ENCODE measurements at regions not wholly inside any gene's neighbourhood (a gene's known extent, or its start where the extent isn't known, plus 50 kb on each side); places are given as distances from the start of the nearest gene placed in this dataset.
A peak's percentile ranks its signal among the peaks of the same experiment; 100 is the strongest.
"Not testable (repeated sequence)": the region's sequence is repeated elsewhere in the genome, so short reads cannot be mapped to it uniquely, and the experiment has no call there.

DNA sequence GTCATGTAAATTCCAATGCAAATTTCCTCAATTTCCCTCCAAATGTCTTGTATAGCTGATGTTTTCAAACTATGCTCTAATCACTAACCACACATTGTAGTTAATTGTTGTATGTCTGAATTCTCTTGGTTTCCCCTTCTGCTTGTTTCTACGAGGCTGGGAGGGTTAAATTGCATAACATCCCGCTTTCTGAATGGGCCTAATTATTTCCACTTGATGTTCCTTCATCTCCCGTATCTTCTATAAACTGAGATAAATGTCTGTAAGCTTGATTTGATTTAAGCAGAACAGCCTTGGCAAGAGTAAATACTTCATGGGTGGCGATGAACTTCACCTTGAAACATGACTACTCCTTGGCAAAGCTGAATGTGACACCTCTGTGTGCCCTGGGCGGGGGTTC, 72.2 kb downstream of the SERINC2 start:
- DNase-seq (ENCODE audit: low read depth in 2 of 2) = no peak
- no peak overlapping the region for H3K4me3 ChIP-seq (replicated peaks in 1 of 2; ENCODE audit: low read depth in 2 of 2, low read length in 2 of 2)
- TF ChIP-seq, protein P1, sequence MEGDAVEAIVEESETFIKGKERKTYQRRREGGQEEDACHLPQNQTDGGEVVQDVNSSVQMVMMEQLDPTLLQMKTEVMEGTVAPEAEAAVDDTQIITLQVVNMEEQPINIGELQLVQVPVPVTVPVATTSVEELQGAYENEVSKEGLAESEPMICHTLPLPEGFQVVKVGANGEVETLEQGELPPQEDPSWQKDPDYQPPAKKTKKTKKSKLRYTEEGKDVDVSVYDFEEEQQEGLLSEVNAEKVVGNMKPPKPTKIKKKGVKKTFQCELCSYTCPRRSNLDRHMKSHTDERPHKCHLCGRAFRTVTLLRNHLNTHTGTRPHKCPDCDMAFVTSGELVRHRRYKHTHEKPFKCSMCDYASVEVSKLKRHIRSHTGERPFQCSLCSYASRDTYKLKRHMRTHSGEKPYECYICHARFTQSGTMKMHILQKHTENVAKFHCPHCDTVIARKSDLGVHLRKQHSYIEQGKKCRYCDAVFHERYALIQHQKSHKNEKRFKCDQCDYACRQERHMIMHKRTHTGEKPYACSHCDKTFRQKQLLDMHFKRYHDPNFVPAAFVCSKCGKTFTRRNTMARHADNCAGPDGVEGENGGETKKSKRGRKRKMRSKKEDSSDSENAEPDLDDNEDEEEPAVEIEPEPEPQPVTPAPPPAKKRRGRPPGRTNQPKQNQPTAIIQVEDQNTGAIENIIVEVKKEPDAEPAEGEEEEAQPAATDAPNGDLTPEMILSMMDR (IDR thresholded peaks at IDR 0.05; ENCODE audit: low read depth, low read length) = no peak

DNA sequence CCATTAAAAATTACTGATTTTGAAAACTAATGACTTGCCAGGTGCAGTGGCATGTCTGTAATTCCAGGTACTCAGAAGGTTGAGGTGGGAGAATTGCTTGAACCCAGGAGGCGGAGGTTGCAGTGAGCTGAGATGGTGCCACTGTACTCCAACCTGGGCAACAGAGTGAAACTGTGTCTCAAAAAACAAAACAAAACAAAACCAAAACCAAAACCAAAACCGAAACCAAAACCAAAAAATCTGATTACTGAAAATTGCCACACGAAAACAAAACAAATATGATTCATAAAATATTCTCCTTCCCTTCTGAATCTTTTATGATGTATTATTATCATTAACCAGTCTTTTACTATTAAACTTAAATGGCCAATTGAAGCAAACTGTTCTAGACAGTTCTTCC, 74.1 kb downstream of the SERINC2 start:
- TF ChIP-seq, protein P1 (IDR thresholded peaks at IDR 0.05; ENCODE audit: low read depth, low read length) = no peak
- DNase-seq (ENCODE audit: low read depth in 2 of 2) = no peak
- no peak overlapping the region for H3K4me3 ChIP-seq (replicated peaks in 1 of 2; ENCODE audit: low read depth in 2 of 2, low read length in 2 of 2)

DNA sequence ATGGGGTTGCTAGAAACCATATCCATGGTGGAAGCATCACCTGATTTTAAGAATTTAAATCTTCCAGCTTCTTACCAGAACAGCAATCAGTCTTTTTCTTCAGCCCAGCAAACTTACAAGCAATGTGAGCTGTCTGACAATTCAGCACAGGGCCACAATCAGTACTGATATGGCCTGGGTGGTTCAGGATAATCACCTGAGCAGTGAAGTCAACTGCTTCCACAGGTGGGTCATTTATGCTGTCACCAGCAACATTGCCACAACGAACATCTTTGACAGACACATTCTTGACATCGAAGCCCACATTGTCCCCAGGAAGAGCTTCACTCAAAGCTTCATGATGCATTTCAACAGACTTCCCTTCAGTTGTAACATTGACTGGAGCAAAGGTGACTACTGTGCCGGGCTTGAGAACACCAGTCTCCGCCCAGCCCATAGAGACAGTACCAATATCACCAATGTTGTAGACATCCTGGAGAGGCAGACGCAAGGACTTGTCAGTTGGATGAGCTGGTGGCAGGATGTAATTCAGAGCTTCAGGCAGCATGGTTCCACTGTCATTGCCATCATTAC, 74.8 kb downstream of the SERINC2 start:
- DNase-seq (ENCODE audit: low read depth in 2 of 2) = no peak
- H3K4me3 ChIP-seq (replicated peaks in 1 of 2; ENCODE audit: low read depth in 2 of 2, low read length in 2 of 2) = no peak overlapping the region
- TF ChIP-seq, protein P1 (IDR thresholded peaks at IDR 0.05; ENCODE audit: low read depth, low read length) = no peak

DNA sequence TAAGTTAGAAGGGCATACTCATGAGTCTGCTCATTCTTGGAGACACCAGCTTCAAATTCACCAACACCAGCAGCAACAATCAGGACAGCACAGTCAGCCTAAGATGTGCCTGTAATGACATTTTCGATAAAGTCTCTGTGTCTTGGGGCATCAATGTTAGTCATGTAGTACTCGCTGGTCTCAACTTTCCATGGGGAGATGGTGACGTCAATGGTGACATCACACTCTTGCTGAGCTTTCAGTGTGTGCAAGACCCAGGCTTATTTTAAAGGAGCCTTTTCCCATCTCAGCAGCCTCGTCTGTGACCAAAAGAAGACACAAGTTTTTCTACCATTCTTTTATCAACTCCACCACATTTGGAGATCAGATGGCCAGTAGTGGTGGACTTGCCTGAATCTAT, 75.5 kb downstream of the SERINC2 start:
- DNase-seq (ENCODE audit: low read depth in 2 of 2) = peak in 1 of 2 donors; percentile 19
- no peak overlapping the region for H3K4me3 ChIP-seq (replicated peaks in 1 of 2; ENCODE audit: low read depth in 2 of 2, low read length in 2 of 2)
- TF ChIP-seq, protein P1 (IDR thresholded peaks at IDR 0.05; ENCODE audit: low read depth, low read length) = no peak

DNA sequence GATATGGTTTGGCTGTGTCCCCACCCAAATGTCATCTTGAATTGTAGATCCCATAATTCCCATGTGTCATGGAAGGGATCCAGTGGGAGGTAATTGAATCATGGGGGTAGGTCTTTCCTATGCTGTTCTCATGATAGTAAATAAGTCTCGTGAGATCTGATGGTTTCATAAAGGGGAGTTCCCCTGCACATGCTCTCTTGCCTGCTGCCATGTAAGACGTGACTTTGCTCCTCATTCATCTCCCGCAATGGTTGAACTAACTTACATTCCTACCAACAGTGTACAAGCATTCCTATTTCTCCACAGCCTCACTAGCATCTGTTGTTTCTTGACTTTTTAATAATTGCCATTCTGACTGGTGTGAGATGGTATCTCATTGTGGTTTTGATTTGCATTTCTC, 76.6 kb downstream of the SERINC2 start:
- not testable (repeated sequence) for DNase-seq (ENCODE audit: low read depth in 2 of 2); H3K4me3 ChIP-seq (replicated peaks in 1 of 2; ENCODE audit: low read depth in 2 of 2, low read length in 2 of 2)

DNA sequence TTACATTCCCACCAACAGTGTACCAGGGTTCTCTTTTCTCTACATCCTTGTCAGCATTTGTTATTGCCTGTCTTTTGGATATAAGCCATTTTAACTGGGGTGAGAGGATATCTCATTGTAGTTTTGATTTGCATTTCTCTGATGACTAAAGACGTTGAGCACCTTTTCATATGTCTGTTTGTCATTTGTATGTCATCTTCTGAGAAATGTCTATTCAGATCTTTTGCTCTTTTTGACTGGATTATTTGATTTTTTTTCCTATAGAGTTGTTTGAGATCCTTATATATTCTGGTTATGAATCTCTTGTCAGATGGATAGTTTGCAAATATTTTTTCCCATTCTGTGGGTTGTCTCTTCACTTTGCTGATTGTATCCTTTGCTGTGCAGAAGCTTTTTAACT, 77.6 kb downstream of the SERINC2 start:
- H3K4me3 ChIP-seq (replicated peaks in 1 of 2; ENCODE audit: low read depth in 2 of 2, low read length in 2 of 2); DNase-seq (ENCODE audit: low read depth in 2 of 2): not testable (repeated sequence)

DNA sequence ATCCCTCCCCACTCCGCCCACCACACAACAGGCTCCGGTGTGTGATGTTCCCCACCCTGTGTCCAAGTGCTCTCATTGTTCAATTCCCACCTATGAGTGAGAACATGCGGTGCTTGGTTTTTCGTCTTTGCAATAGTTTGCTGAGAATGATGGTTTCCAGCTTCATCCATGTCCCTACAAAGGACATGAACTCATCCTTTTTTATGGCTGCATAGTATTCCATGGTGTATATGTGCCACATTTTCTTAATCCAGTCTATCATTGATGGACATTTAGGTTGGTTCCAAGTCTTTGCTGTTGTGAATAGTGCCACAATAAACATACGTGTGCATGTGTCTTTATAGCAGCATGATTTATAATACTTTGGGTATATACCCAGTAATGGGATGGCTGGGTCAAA, 81.0 kb upstream of the TINAGL1 start:
- not testable (repeated sequence) for H3K4me3 ChIP-seq (replicated peaks in 1 of 2; ENCODE audit: low read depth in 2 of 2, low read length in 2 of 2); DNase-seq (ENCODE audit: low read depth in 2 of 2)

DNA sequence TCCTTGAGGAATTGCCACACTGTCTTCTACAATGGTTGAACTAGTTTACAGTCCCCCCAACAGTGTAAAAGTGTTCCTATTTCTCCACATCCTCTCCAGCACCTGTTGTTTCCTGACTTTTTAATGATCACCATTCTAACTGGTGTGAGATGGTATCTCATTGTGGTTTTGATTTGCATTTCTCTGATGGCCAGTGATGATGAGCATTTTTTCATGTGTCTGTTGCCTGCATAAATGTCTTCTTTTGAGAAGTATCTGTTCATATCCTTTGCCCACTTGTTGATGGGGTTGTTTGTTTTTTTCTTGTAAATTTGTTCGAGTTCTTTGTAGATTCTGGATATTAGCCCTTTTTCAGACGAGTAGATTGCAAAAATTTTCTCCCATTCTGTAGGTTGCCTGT, 80.5 kb upstream of the TINAGL1 start:
- not testable (repeated sequence) for DNase-seq (ENCODE audit: low read depth in 2 of 2); H3K4me3 ChIP-seq (replicated peaks in 1 of 2; ENCODE audit: low read depth in 2 of 2, low read length in 2 of 2)

DNA sequence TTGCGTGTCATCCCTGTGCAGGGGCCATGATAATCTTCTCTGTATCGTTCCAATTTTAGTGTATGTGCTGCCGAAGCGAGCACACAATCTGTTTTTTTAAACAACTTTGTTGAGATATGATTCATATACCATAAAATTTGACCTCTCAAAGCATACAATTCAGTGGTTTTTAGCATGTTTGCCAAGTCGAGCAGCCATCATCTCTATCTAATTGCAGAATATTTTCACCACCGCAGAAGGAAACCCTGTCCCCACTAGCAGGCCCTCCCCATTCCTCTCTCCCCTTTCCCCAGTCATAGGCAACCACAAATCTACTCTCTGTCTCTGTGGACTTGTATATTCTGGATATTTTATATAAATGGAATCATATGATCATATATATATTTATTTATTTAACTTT, 78.7 kb upstream of the TINAGL1 start:
- peak; percentile 43 to 53 for DNase-seq (ENCODE audit: low read depth in 2 of 2)
- no peak overlapping the region for H3K4me3 ChIP-seq (replicated peaks in 1 of 2; ENCODE audit: low read depth in 2 of 2, low read length in 2 of 2)
- TF ChIP-seq, protein P1 (IDR thresholded peaks at IDR 0.05; ENCODE audit: low read depth, low read length) = no peak
